ENCODE measurements at regions not wholly inside any gene's neighbourhood (a gene's known extent, or its start where the extent isn't known, plus 50 kb on each side); places are given as distances from the start of the nearest gene placed in this dataset.
A peak's percentile ranks its signal among the peaks of the same experiment; 100 is the strongest.

- Histone ChIP-seq H3K36me3 (replicated peaks in 1 of 2; ENCODE audit: control insufficient read depth in 1 of 2, insufficient read depth in 2 of 2, low read length in 2 of 2) (no peaks in the 10 kb centered on the region), H3K27me3 (ENCODE audit: control insufficient read depth in 1 of 2, insufficient read depth in 2 of 2, low read length in 2 of 2) (peaks cover 2 to 8% of the 10 kb centered on the region in 2 experiments; a peak in 2 of 5 replicates), H3K9me3 (ENCODE audit: low read length) (no peaks in the 10 kb centered on the region), H3K4me3 (replicated peaks in 1 of 3; ENCODE audit: insufficient read depth in 1 of 3, low read depth in 2 of 3, low read length in 3 of 3) (no peak overlapping the region), H3K27ac (ENCODE audit: extremely low read length, insufficient read depth, low read length) (no peak overlapping the region), H2AFZ (ENCODE audit: low read length) (no peak overlapping the region), H3K79me2 (ENCODE audit: insufficient read depth, low read length) (no peaks in the 10 kb centered on the region), H3K9ac (ENCODE audit: insufficient read depth, low read depth, low read length) (no peak overlapping the region), H3K4me1 (ENCODE audit: insufficient read depth, low read length) (peaks cover 5% of the 10 kb centered on the region; the same call in 1 of the 2 replicates), H4K20me1 (ENCODE audit: insufficient read depth, low read length) (no peaks in the 10 kb centered on the region), H3K4me2 (ENCODE audit: low read depth, low read length) (no peak overlapping the region)
- no TSS peak for BruUV-seq (replicated peaks)
- ChIA-PET POLR2A (no interaction called here), CTCF (ENCODE audit: low intra/inter-chr PET ratio, low total read pairs) (interaction anchor here (1.3 kb wide), 1 partner anchor 355 kb away, joined by 6 read pairs; no protein-coding TSS in a partner anchor)
- no peak for ATAC-seq
- WGBS (ENCODE audit: low lambda C conversion rate): 5% methylated on average over 9 of the region's 9 CpGs
- intact Hi-C loops (cut with micrococcal nuclease; ENCODE audit: unreplicated experiment): no loop called here
- DNase-seq (ENCODE audit: low spot score): peak; percentile 10
- in situ Hi-C loops (cut with HindIII; ENCODE audit: extremely low pct_ligation_motif_present, low pct_unique_long_range_greater_than_20kb): no loop called here
- no peak for FAIRE-seq
- TF ChIP-seq ZNF616 (CRISPR knock-in tag; IDR thresholded peaks at IDR 0.05; ENCODE audit: low read depth) (no peak), SOX13 (IDR thresholded peaks at IDR 0.05) (no peak), SOX13 (CRISPR knock-in tag; conservative IDR thresholded peaks at IDR 0.05 in 1 of 2, IDR thresholded peaks at IDR 0.05 in 1 of 2) (peak in 1 of 2 experiments; percentile 63; a peak in 2 of 4 replicates), PBX3 (CRISPR knock-in tag; IDR thresholded peaks at IDR 0.05; ENCODE audit: borderline replicate concordance) (no peak), TFAP4 (IDR thresholded peaks at IDR 0.05; ENCODE audit: borderline replicate concordance, low read depth) (no peak), TCF7 (IDR thresholded peaks at IDR 0.05; ENCODE audit: low read depth) (peak; percentile 24; the same call in 1 of the 2 replicates), ZNF136 (CRISPR knock-in tag; IDR thresholded peaks at IDR 0.05; ENCODE audit: low read depth) (no peak), ZKSCAN5 (CRISPR knock-in tag; IDR thresholded peaks at IDR 0.05) (no peak), ZNF282 (IDR thresholded peaks at IDR 0.05; ENCODE audit: partially characterized antibody) (no peak), ZBTB33 (CRISPR knock-in tag; IDR thresholded peaks at IDR 0.05) (no peak), SOX6 (IDR thresholded peaks at IDR 0.05) (no peak), SOX6 (CRISPR knock-in tag; IDR thresholded peaks at IDR 0.05) (0 out of 2 replicates have a peak, but pooled peaks have one; percentile 17), ZNF839 (CRISPR knock-in tag; IDR thresholded peaks at IDR 0.05; ENCODE audit: borderline replicate concordance) (no peak), ZNF724P (CRISPR knock-in tag; IDR thresholded peaks at IDR 0.05; ENCODE audit: borderline replicate concordance) (peak; percentile 75; the same call in 1 of the 2 replicates), NAIF1 (CRISPR knock-in tag; IDR thresholded peaks at IDR 0.05; ENCODE audit: borderline replicate concordance) (no peak), ZNF770 (CRISPR knock-in tag; IDR thresholded peaks at IDR 0.05) (no peak)
Observed at GRCh38 chr16:77590707-77591106, 131.6 kb upstream of the NUDT7 start.

All from HepG2 (cell line).